ENCODE measurements at regions not wholly inside any gene's neighbourhood (a gene's known extent, or its start where the extent isn't known, plus 50 kb on each side); places are given as distances from the start of the nearest gene placed in this dataset.

DNA sequence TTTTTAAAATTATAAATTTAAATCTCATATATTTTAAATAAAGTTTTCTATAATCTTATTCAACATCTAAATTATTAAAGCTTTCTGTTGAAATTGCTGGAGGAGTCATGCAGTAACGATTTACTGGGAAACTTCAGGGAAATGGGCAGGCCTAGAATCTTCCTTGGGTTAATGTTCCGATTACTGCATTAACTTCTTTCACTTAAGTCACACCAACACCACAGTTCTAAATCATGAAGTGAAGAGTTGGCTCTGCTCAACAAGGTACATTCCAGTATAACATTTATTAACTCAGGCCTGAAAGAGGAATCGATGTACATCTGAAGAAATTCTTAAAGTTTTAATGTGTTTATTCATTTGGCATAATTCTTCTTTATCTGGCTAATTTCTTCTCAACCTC is 244.3 kb downstream of the CCER1 start:
- H3K27ac ChIP-seq (ENCODE audit: low read depth, low read length): no peak overlapping the region
- DNase-seq (ENCODE audit: low read depth) (no peak), FAIRE-seq (no peak)
- no peaks in the 10 kb centered on the region for H3K9me3 ChIP-seq (ENCODE audit: insufficient read depth, low read depth, low read length)
- Mint-ChIP-seq H3K9me3 (ENCODE audit: unreplicated experiment) (no peaks in the 10 kb centered on the region), H3K27ac (ENCODE audit: unreplicated experiment) (no peak overlapping the region), H3K27me3 (ENCODE audit: low read depth, unreplicated experiment) (no peaks in the 10 kb centered on the region), H3K36me3 (ENCODE audit: low read depth, unreplicated experiment) (no peaks in the 10 kb centered on the region), H3K4me3 (ENCODE audit: unreplicated experiment) (no peak overlapping the region), H3K4me1 (ENCODE audit: low read depth, unreplicated experiment) (no peaks in the 10 kb centered on the region)
- no peak for TF ChIP-seq EZH2 (IDR thresholded peaks at IDR 0.05; ENCODE audit: insufficient read depth, low read length)
- no peaks in the 10 kb centered on the region for H3K79me2 ChIP-seq (ENCODE audit: insufficient read depth, low read length)
- no peak overlapping the region for H3K4me2 ChIP-seq (ENCODE audit: low read length)
- H3K4me3 ChIP-seq (ENCODE audit: insufficient read depth, low read depth, low read length): no peak overlapping the region
- no peaks in the 10 kb centered on the region for H3K27me3 ChIP-seq (ENCODE audit: insufficient read depth, low read length)
- no peak overlapping the region for H3K9ac ChIP-seq (ENCODE audit: low read length)
- no peaks in the 10 kb centered on the region for H3K36me3 ChIP-seq (ENCODE audit: insufficient read depth, low read length)
- H4K20me1 ChIP-seq (ENCODE audit: insufficient read depth, low read length): no peaks in the 10 kb centered on the region
- no peaks in the 10 kb centered on the region for H3K4me1 ChIP-seq (ENCODE audit: insufficient read depth, low read length)
- H2AFZ ChIP-seq (ENCODE audit: low read depth, low read length): no peak overlapping the region

DNA sequence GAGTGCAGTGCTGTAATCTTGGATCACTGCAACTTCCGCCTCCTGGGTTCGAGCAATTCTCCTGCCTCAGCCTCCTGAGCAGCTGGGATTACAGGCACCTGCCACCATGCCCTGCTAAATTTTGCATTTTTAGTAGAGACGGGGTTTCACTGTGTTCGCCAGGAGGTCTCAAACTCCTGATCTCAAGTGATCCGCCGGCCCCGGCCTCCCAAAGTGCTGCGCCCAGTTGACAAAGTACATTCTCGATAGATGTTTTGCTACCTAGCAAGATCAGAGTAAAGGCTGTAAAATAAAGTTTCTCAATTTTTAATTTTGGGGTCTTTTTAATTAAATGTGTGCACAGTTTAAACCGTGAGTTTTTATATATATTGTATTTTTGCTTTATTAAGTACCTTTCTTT is 248.9 kb downstream of the CCER1 start:
- H2AFZ ChIP-seq (ENCODE audit: low read depth, low read length): no peak overlapping the region
- Mint-ChIP-seq H3K9me3 (ENCODE audit: unreplicated experiment) (no peaks in the 10 kb centered on the region), H3K4me3 (ENCODE audit: unreplicated experiment) (no peak overlapping the region), H3K27me3 (ENCODE audit: low read depth, unreplicated experiment) (no peaks in the 10 kb centered on the region), H3K27ac (ENCODE audit: unreplicated experiment) (no peak overlapping the region), H3K36me3 (ENCODE audit: low read depth, unreplicated experiment) (no peaks in the 10 kb centered on the region), H3K4me1 (ENCODE audit: low read depth, unreplicated experiment) (no peaks in the 10 kb centered on the region)
- no peaks in the 10 kb centered on the region for H3K4me1 ChIP-seq (ENCODE audit: insufficient read depth, low read length)
- no peak overlapping the region for H3K4me2 ChIP-seq (ENCODE audit: low read length)
- no peaks in the 10 kb centered on the region for H4K20me1 ChIP-seq (ENCODE audit: insufficient read depth, low read length)
- H3K27ac ChIP-seq (ENCODE audit: low read depth, low read length): no peak overlapping the region
- H3K36me3 ChIP-seq (ENCODE audit: insufficient read depth, low read length): no peaks in the 10 kb centered on the region
- TF ChIP-seq, protein P1, sequence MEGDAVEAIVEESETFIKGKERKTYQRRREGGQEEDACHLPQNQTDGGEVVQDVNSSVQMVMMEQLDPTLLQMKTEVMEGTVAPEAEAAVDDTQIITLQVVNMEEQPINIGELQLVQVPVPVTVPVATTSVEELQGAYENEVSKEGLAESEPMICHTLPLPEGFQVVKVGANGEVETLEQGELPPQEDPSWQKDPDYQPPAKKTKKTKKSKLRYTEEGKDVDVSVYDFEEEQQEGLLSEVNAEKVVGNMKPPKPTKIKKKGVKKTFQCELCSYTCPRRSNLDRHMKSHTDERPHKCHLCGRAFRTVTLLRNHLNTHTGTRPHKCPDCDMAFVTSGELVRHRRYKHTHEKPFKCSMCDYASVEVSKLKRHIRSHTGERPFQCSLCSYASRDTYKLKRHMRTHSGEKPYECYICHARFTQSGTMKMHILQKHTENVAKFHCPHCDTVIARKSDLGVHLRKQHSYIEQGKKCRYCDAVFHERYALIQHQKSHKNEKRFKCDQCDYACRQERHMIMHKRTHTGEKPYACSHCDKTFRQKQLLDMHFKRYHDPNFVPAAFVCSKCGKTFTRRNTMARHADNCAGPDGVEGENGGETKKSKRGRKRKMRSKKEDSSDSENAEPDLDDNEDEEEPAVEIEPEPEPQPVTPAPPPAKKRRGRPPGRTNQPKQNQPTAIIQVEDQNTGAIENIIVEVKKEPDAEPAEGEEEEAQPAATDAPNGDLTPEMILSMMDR (IDR thresholded peaks at IDR 0.05; ENCODE audit: insufficient read depth, low read depth, low read length): no peak
- TF ChIP-seq EZH2 (IDR thresholded peaks at IDR 0.05; ENCODE audit: insufficient read depth, low read length): no peak
- H3K4me3 ChIP-seq (ENCODE audit: insufficient read depth, low read depth, low read length): no peak overlapping the region
- H3K9me3 ChIP-seq (ENCODE audit: insufficient read depth, low read depth, low read length): no peaks in the 10 kb centered on the region
- H3K9ac ChIP-seq (ENCODE audit: low read length): no peak overlapping the region
- no peaks in the 10 kb centered on the region for H3K27me3 ChIP-seq (ENCODE audit: insufficient read depth, low read length)
- FAIRE-seq (no peak), DNase-seq (ENCODE audit: low read depth) (no peak)
- H3K79me2 ChIP-seq (ENCODE audit: insufficient read depth, low read length): no peaks in the 10 kb centered on the region

DNA sequence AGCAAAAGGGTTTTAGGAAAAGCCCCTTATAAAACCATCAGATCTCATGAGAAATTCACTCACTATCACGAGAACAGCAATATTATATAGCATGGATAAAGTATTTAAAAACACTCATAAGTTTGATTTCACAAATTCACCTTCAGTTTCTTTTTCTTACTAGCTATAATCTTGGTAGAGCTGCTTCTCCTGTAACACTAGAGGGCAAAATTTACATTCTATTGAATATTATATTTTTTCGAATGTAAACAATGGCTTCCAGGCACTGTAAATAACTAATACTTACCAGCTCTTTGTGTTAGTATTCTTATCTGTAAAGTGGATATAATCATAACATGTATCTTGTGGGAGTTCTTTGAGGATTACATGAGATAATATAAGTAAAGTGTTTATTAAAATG is 259.6 kb downstream of the CCER1 start:
- TF ChIP-seq, protein P1 (IDR thresholded peaks at IDR 0.05; ENCODE audit: insufficient read depth, low read depth, low read length): peak; percentile 13
- TF ChIP-seq EZH2 (IDR thresholded peaks at IDR 0.05; ENCODE audit: insufficient read depth, low read length): no peak
- Histone ChIP-seq H3K27me3 (ENCODE audit: insufficient read depth, low read length) (no peaks in the 10 kb centered on the region), H3K9me3 (ENCODE audit: insufficient read depth, low read depth, low read length) (no peaks in the 10 kb centered on the region), H3K4me2 (ENCODE audit: low read length) (no peak overlapping the region), H4K20me1 (ENCODE audit: insufficient read depth, low read length) (no peaks in the 10 kb centered on the region), H3K27ac (ENCODE audit: low read depth, low read length) (no peak overlapping the region), H3K79me2 (ENCODE audit: insufficient read depth, low read length) (no peaks in the 10 kb centered on the region), H3K4me1 (ENCODE audit: insufficient read depth, low read length) (no peaks in the 10 kb centered on the region), H3K9ac (ENCODE audit: low read length) (no peak overlapping the region), H3K4me3 (ENCODE audit: insufficient read depth, low read depth, low read length) (no peak overlapping the region), H3K36me3 (ENCODE audit: insufficient read depth, low read length) (no peaks in the 10 kb centered on the region), H2AFZ (ENCODE audit: low read depth, low read length) (no peak overlapping the region)
- H3K27me3 Mint-ChIP-seq (ENCODE audit: low read depth, unreplicated experiment): no peaks in the 10 kb centered on the region
- no peak for DNase-seq (ENCODE audit: low read depth)
- H3K4me1 Mint-ChIP-seq (ENCODE audit: low read depth, unreplicated experiment): no peaks in the 10 kb centered on the region
- FAIRE-seq: no peak
- H3K27ac Mint-ChIP-seq (ENCODE audit: unreplicated experiment): no peak overlapping the region
- H3K4me3 Mint-ChIP-seq (ENCODE audit: unreplicated experiment): no peak overlapping the region
- H3K9me3 Mint-ChIP-seq (ENCODE audit: unreplicated experiment): no peaks in the 10 kb centered on the region
- H3K36me3 Mint-ChIP-seq (ENCODE audit: low read depth, unreplicated experiment): no peaks in the 10 kb centered on the region
